IMR-90 (cell line): ENCODE measurements at regions not wholly inside any gene's neighbourhood (a gene's known extent, or its start where the extent isn't known, plus 50 kb on each side); places are given as distances from the start of the nearest gene placed in this dataset.

Experiments used
- BHLHE40 ChIP-seq: fragments of 150-350 bp; IDR thresholded peaks from 2 replicates; pipeline ENCODE4 v1.6.1; 2016; ENCODE audit warnings: mild to moderate bottlenecking, low read depth, low read length
- CTCF ChIP-seq: conservative IDR thresholded peaks from 2 replicates; pipeline ENCODE4 v1.5.1; 2012; ENCODE audit warnings: mild to moderate bottlenecking, low read depth, low read length, improper control_type of control experiment
- MAZ ChIP-seq: IDR thresholded peaks from 2 replicates; pipeline ENCODE4 v1.6.1; 2012; ENCODE audit warnings: low read depth, mild to moderate bottlenecking, low read length, improper control_type of control experiment, moderate library complexity, borderline replicate concordance
- MXI1 ChIP-seq: IDR thresholded peaks from 2 replicates; pipeline ENCODE4 v1.6.1; 2012; ENCODE audit warnings: low read depth, mild to moderate bottlenecking, low read length, moderate library complexity, borderline replicate concordance

GRCh38 chrX:56113785-56114436, 118.2 kb upstream of the KLF8 start:
- TF ChIP-seq CTCF: no peak
- no peak for TF ChIP-seq MXI1
- TF ChIP-seq BHLHE40: no peak
- TF ChIP-seq MAZ: no peak
